Hepatocyte (in vitro differentiated cells): ENCODE measurements at regions not wholly inside any gene's neighbourhood (a gene's known extent, or its start where the extent isn't known, plus 50 kb on each side); places are given as distances from the start of the nearest gene placed in this dataset.

Experiments
- DNase-seq: peaks from one replicate; pipeline ENCODE4 v3.0.0-alpha.2; 2016; ENCODE audit warnings: low spot score
- H2AFZ ChIP-seq: fragments of 200-600 bp; sonication (generic); 2 replicates; pipeline ENCODE4 v1.6.0; 2016; ENCODE audit warnings: antibody characterized with exemption, mild to moderate bottlenecking
- H3K27ac ChIP-seq: fragments of 200-600 bp; sonication (generic); 2 replicates; pipeline ENCODE4 v1.5.1; 2016; ENCODE audit warnings: mild to moderate bottlenecking
- H3K27me3 ChIP-seq: fragments of 200-600 bp; sonication (generic); 2 replicates; pipeline ENCODE4 v1.6.1; 2016
- H3K36me3 ChIP-seq: fragments of 200-600 bp; sonication (generic); replicated peaks from 2 replicates; pipeline ENCODE4 v1.5.1; 2016; ENCODE audit warnings: low read depth; ENCODE audit not compliant: insufficient read depth
- H3K4me1 ChIP-seq: fragments of 200-600 bp; sonication (generic); 2 replicates; pipeline ENCODE4 v1.5.1; 2016; ENCODE audit warnings: mild to moderate bottlenecking, moderate library complexity; ENCODE audit not compliant: insufficient read depth
- H3K4me2 ChIP-seq: fragments of 200-600 bp; sonication (generic); 2 replicates; pipeline ENCODE4 v1.6.0; 2016
- H3K4me3 ChIP-seq: fragments of 200-600 bp; sonication (generic); 2 replicates; pipeline ENCODE4 v1.5.1; 2016; ENCODE audit warnings: mild to moderate bottlenecking
- H3K79me2 ChIP-seq: fragments of 200-600 bp; sonication (generic); 2 replicates; pipeline ENCODE4 v1.6.0; 2017; ENCODE audit warnings: mild to moderate bottlenecking
- H3K9me2 ChIP-seq: fragments of 200-600 bp; sonication (generic); replicated peaks from 2 replicates; pipeline ENCODE4 v1.6.0; 2017; ENCODE audit warnings: mild to moderate bottlenecking; ENCODE audit not compliant: insufficient read depth
- H3K9me3 ChIP-seq: fragments of 200-600 bp; sonication (generic); 2 replicates; pipeline ENCODE4 v1.5.1; 2016; ENCODE audit warnings: low read depth, mild to moderate bottlenecking
- H4K20me1 ChIP-seq: fragments of 200-600 bp; sonication (generic); 2 replicates; pipeline ENCODE4 v1.6.0; 2016; ENCODE audit warnings: mild to moderate bottlenecking; ENCODE audit not compliant: insufficient read depth, poor library complexity, severe bottlenecking
- EZH2 ChIP-seq: fragments of 200-600 bp; sonication (generic); IDR thresholded peaks from 2 replicates; pipeline ENCODE4 v1.6.1; 2016; ENCODE audit warnings: antibody characterized with exemption, mild to moderate bottlenecking, borderline replicate concordance
- EZH2phosphoT487 ChIP-seq: fragments of 200-600 bp; sonication (generic); IDR thresholded peaks from one replicate; pipeline ENCODE4 v1.6.1; 2018; ENCODE audit warnings: antibody characterized with exemption, mild to moderate bottlenecking, low read depth, moderate library complexity; ENCODE audit not compliant: unreplicated experiment, severe bottlenecking
- WGBS: methylation state at CpG from one replicate; pipeline ENCODE4 v1.1.6; 2016; ENCODE audit warnings: low lambda C conversion rate; ENCODE audit errors: missing lambda C conversion rate; 5-methylcytosine and 5-hydroxymethylcytosine counted together
- TF ChIP-seq, protein P1 (sequence below): fragments of 200-600 bp; sonication (generic); IDR thresholded peaks from 2 replicates; pipeline ENCODE4 v1.5.1; 2016; ENCODE audit warnings: antibody characterized with exemption, mild to moderate bottlenecking; ENCODE audit not compliant: poor library complexity

- no peaks in the 10 kb centered on the region for H3K9me2 ChIP-seq
- no peak for DNase-seq
- 56% methylated on average over 4 of the region's 4 CpGs for WGBS
- H3K9me3 ChIP-seq = no peaks in the 10 kb centered on the region
- no peaks in the 10 kb centered on the region for H4K20me1 ChIP-seq
- no peak overlapping the region for H2AFZ ChIP-seq
- no peak overlapping the region for H3K4me2 ChIP-seq
- H3K27ac ChIP-seq = no peak overlapping the region
- TF ChIP-seq, protein P1, sequence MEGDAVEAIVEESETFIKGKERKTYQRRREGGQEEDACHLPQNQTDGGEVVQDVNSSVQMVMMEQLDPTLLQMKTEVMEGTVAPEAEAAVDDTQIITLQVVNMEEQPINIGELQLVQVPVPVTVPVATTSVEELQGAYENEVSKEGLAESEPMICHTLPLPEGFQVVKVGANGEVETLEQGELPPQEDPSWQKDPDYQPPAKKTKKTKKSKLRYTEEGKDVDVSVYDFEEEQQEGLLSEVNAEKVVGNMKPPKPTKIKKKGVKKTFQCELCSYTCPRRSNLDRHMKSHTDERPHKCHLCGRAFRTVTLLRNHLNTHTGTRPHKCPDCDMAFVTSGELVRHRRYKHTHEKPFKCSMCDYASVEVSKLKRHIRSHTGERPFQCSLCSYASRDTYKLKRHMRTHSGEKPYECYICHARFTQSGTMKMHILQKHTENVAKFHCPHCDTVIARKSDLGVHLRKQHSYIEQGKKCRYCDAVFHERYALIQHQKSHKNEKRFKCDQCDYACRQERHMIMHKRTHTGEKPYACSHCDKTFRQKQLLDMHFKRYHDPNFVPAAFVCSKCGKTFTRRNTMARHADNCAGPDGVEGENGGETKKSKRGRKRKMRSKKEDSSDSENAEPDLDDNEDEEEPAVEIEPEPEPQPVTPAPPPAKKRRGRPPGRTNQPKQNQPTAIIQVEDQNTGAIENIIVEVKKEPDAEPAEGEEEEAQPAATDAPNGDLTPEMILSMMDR = no peak
- no peak for TF ChIP-seq EZH2
- no peak for TF ChIP-seq EZH2phosphoT487
- no peak overlapping the region for H3K4me3 ChIP-seq
- no peaks in the 10 kb centered on the region for H3K4me1 ChIP-seq
- no peaks in the 10 kb centered on the region for H3K79me2 ChIP-seq
- H3K27me3 ChIP-seq = no peaks in the 10 kb centered on the region
- H3K36me3 ChIP-seq = no peaks in the 10 kb centered on the region
Measured at GRCh38 chr7:138228769-138229168, 152.5 kb downstream of the AKR1D1 start.

DNA sequence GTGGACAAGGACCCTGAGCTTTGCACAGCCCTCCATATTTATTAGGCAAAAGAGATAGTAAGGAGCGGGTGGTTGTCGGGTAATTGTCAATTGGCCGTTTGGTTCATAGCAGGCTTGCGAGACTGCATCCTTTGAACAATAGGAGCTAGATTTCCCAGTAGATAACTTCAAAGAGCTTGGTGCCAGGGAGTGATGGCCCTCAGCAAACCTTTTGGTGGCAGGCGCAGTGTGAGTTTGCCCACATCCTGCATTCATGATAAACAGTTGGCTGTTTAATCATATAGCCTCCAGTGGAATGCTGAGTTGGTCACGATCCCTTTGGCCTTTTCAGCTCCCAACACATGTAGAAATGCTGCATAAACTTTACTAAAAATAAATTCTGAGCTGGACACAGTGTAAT, 156.9 kb downstream of the AKR1D1 start:
- no peak overlapping the region for H3K4me3 ChIP-seq
- H3K9me3 ChIP-seq = no peaks in the 10 kb centered on the region
- H3K9me2 ChIP-seq = no peaks in the 10 kb centered on the region
- no peaks in the 10 kb centered on the region for H3K36me3 ChIP-seq
- H4K20me1 ChIP-seq = no peaks in the 10 kb centered on the region
- no peak overlapping the region for H3K4me2 ChIP-seq
- TF ChIP-seq EZH2 (no peak), EZH2phosphoT487 (no peak)
- TF ChIP-seq, protein P1 = no peak
- H2AFZ ChIP-seq = no peak overlapping the region
- no peaks in the 10 kb centered on the region for H3K79me2 ChIP-seq
- no peaks in the 10 kb centered on the region for H3K27me3 ChIP-seq
- H3K27ac ChIP-seq = no peak overlapping the region
- WGBS = 93% methylated on average over 6 of the region's 6 CpGs
- H3K4me1 ChIP-seq = no peaks in the 10 kb centered on the region
- DNase-seq = no peak

GRCh38 chr7:138235207-138235606, 158.9 kb downstream of the AKR1D1 start:
- 75% methylated on average over 3 of the region's 3 CpGs for WGBS
- H3K9me2 ChIP-seq = no peaks in the 10 kb centered on the region
- no peak overlapping the region for H3K4me3 ChIP-seq
- no peak overlapping the region for H3K27ac ChIP-seq
- no peaks in the 10 kb centered on the region for H3K36me3 ChIP-seq
- H4K20me1 ChIP-seq = no peaks in the 10 kb centered on the region
- no peaks in the 10 kb centered on the region for H3K9me3 ChIP-seq
- no peak overlapping the region for H2AFZ ChIP-seq
- H3K4me2 ChIP-seq = no peak overlapping the region
- no peaks in the 10 kb centered on the region for H3K4me1 ChIP-seq
- TF ChIP-seq EZH2phosphoT487 = no peak
- no peak for TF ChIP-seq EZH2
- TF ChIP-seq, protein P1 = no peak
- no peaks in the 10 kb centered on the region for H3K79me2 ChIP-seq
- no peaks in the 10 kb centered on the region for H3K27me3 ChIP-seq
- DNase-seq = no peak

GRCh38 chr7:138237995-138238394, 161.7 kb downstream of the AKR1D1 start:
- TF ChIP-seq EZH2 = no peak
- TF ChIP-seq, protein P1 = no peak
- TF ChIP-seq EZH2phosphoT487 = no peak
- no peak overlapping the region for H3K27ac ChIP-seq
- 83% methylated on average over 5 of the region's 5 CpGs for WGBS

More at GRCh38 chr7:138237995-138238394, 161.7 kb downstream of the AKR1D1 start:
- no peaks in the 10 kb centered on the region for H3K9me3 ChIP-seq
- no peaks in the 10 kb centered on the region for H4K20me1 ChIP-seq
- no peaks in the 10 kb centered on the region for H3K9me2 ChIP-seq
- no peaks in the 10 kb centered on the region for H3K36me3 ChIP-seq
- no peaks in the 10 kb centered on the region for H3K4me1 ChIP-seq
- H3K27me3 ChIP-seq = no peaks in the 10 kb centered on the region
- no peak overlapping the region for H3K4me3 ChIP-seq
- no peaks in the 10 kb centered on the region for H3K79me2 ChIP-seq
- DNase-seq = no peak
- H2AFZ ChIP-seq = no peak overlapping the region
- H3K4me2 ChIP-seq = no peak overlapping the region
